Loucy (cell line): ENCODE measurements at regions not wholly inside any gene's neighbourhood (a gene's known extent, or its start where the extent isn't known, plus 50 kb on each side); places are given as distances from the start of the nearest gene placed in this dataset.

Experiments used
- EZH2phosphoT487 ChIP-seq: fragments of 200-600 bp; IDR thresholded peaks from 2 replicates; pipeline ENCODE4 v1.6.1; 2018; ENCODE audit warnings: antibody characterized with exemption, mild to moderate bottlenecking, moderate library complexity, borderline replicate concordance
- TF ChIP-seq, protein P1 (sequence below): fragments of 200-600 bp; sonication (generic); conservative IDR thresholded peaks from 2 replicates; pipeline ENCODE4 v1.5.1; 2014; ENCODE audit warnings: mild to moderate bottlenecking, antibody characterized with exemption, low read length

DNA sequence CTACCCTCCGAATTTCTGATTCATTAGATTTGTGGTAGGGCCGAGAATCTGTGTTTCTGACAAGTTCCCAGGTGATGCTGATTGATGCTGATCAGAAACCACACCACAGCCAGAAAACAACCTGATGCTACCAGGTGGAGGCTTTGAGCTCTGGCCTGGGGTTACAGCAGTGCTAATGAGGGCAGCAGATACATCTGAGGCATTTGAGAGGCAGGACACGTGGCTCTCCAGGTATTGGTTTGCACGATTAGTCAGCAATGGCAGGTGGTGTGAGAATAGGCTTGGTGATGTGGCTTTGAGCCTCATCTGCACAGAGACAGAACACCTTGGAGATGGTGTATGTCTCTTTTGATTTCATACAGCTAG, 78.8 kb upstream of the THBS1 start:
- TF ChIP-seq, protein P1, sequence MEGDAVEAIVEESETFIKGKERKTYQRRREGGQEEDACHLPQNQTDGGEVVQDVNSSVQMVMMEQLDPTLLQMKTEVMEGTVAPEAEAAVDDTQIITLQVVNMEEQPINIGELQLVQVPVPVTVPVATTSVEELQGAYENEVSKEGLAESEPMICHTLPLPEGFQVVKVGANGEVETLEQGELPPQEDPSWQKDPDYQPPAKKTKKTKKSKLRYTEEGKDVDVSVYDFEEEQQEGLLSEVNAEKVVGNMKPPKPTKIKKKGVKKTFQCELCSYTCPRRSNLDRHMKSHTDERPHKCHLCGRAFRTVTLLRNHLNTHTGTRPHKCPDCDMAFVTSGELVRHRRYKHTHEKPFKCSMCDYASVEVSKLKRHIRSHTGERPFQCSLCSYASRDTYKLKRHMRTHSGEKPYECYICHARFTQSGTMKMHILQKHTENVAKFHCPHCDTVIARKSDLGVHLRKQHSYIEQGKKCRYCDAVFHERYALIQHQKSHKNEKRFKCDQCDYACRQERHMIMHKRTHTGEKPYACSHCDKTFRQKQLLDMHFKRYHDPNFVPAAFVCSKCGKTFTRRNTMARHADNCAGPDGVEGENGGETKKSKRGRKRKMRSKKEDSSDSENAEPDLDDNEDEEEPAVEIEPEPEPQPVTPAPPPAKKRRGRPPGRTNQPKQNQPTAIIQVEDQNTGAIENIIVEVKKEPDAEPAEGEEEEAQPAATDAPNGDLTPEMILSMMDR = no peak
- TF ChIP-seq EZH2phosphoT487 = no peak
